ENCODE measurements at regions not wholly inside any gene's neighbourhood (a gene's known extent, or its start where the extent isn't known, plus 50 kb on each side); places are given as distances from the start of the nearest gene placed in this dataset.

GRCh38 chr5:121630402-121630801 is 221.3 kb upstream of the FTMT start:
- WGBS (ENCODE audit: low lambda C conversion rate) = 1% methylated on average over 5 of the region's 5 CpGs
- DNase-seq (ENCODE audit: low spot score) = peak; percentile 18
- 0 out of 2 replicates have a peak, but pooled peaks have one; percentile 34 for TF ChIP-seq ELF3 (CRISPR knock-in tag; IDR thresholded peaks at IDR 0.05)
- TF ChIP-seq HOXA5 (CRISPR knock-in tag; IDR thresholded peaks at IDR 0.05) = no peak
- peak; percentile 64 for TF ChIP-seq SMC3 (IDR thresholded peaks at IDR 0.05; ENCODE audit: low read length)
- TF ChIP-seq CTCF (CRISPR knock-in tag; IDR thresholded peaks at IDR 0.05) = peak; percentile 66
- peak; percentile 72 for TF ChIP-seq STAG1 (CRISPR knock-in tag; IDR thresholded peaks at IDR 0.05)
- no peak for TF ChIP-seq ZNF543 (CRISPR knock-in tag; IDR thresholded peaks at IDR 0.05)
- ChIA-PET POLR2A (no interaction called here), CTCF (ENCODE audit: low intra/inter-chr PET ratio, low total read pairs) (no interaction called here)
- intact Hi-C loops (cut with micrococcal nuclease; ENCODE audit: unreplicated experiment) = loop anchor here (2.0 to 5.0 kb wide), 2 partner anchors 318 to 472 kb away; no protein-coding TSS in a partner anchor
- in situ Hi-C loops (cut with HindIII; ENCODE audit: extremely low pct_ligation_motif_present, low pct_unique_long_range_greater_than_20kb) = loop anchor here (10.0 kb wide), 1 partner anchor 314 kb away; no protein-coding TSS in a partner anchor
- Histone ChIP-seq H3K79me2 (ENCODE audit: insufficient read depth, low read length) (no peaks in the 10 kb centered on the region), H3K9me3 (ENCODE audit: low read length) (no peaks in the 10 kb centered on the region), H2AFZ (ENCODE audit: low read length) (no peak overlapping the region), H3K27ac (ENCODE audit: extremely low read length, insufficient read depth, low read length) (no peak overlapping the region), H3K9ac (ENCODE audit: insufficient read depth, low read depth, low read length) (no peak overlapping the region), H4K20me1 (ENCODE audit: insufficient read depth, low read length) (no peaks in the 10 kb centered on the region), H3K36me3 (replicated peaks in 1 of 2; ENCODE audit: control insufficient read depth in 1 of 2, insufficient read depth in 2 of 2, low read length in 2 of 2) (no peaks in the 10 kb centered on the region), H3K27me3 (ENCODE audit: control insufficient read depth in 1 of 2, insufficient read depth in 2 of 2, low read length in 2 of 2) (no peaks in the 10 kb centered on the region), H3K4me3 (replicated peaks in 1 of 3; ENCODE audit: insufficient read depth in 1 of 3, low read depth in 2 of 3, low read length in 3 of 3) (no peak overlapping the region), H3K4me2 (ENCODE audit: low read depth, low read length) (no peak overlapping the region), H3K4me1 (ENCODE audit: insufficient read depth, low read length) (no peaks in the 10 kb centered on the region)
- no TSS peak for BruUV-seq (replicated peaks)
- peak; percentile 18 for FAIRE-seq
- ATAC-seq = peak; percentile 85

GRCh38 chr5:121634946-121635345 is 216.7 kb upstream of the FTMT start:
- Histone ChIP-seq H4K20me1 (ENCODE audit: insufficient read depth, low read length) (no peaks in the 10 kb centered on the region), H3K4me1 (ENCODE audit: insufficient read depth, low read length) (no peaks in the 10 kb centered on the region), H3K27me3 (ENCODE audit: control insufficient read depth in 1 of 2, insufficient read depth in 2 of 2, low read length in 2 of 2) (no peaks in the 10 kb centered on the region), H3K4me2 (ENCODE audit: low read depth, low read length) (no peak overlapping the region), H3K4me3 (replicated peaks in 1 of 3; ENCODE audit: insufficient read depth in 1 of 3, low read depth in 2 of 3, low read length in 3 of 3) (no peak overlapping the region), H3K9me3 (ENCODE audit: low read length) (no peaks in the 10 kb centered on the region), H3K79me2 (ENCODE audit: insufficient read depth, low read length) (no peaks in the 10 kb centered on the region), H3K27ac (ENCODE audit: extremely low read length, insufficient read depth, low read length) (no peak overlapping the region), H3K9ac (ENCODE audit: insufficient read depth, low read depth, low read length) (no peak overlapping the region), H2AFZ (ENCODE audit: low read length) (no peak overlapping the region), H3K36me3 (replicated peaks in 1 of 2; ENCODE audit: control insufficient read depth in 1 of 2, insufficient read depth in 2 of 2, low read length in 2 of 2) (no peaks in the 10 kb centered on the region)
- no peak for DNase-seq (ENCODE audit: low spot score)
- 19% methylated on average over 2 of the region's 2 CpGs for WGBS (ENCODE audit: low lambda C conversion rate)
- POLR2A ChIA-PET = no interaction called here
- FAIRE-seq = no peak
- in situ Hi-C loops (cut with HindIII; ENCODE audit: extremely low pct_ligation_motif_present, low pct_unique_long_range_greater_than_20kb) (loop anchor here (10.0 kb wide), 1 partner anchor 310 kb away; no protein-coding TSS in a partner anchor), intact Hi-C loops (cut with micrococcal nuclease; ENCODE audit: unreplicated experiment) (loop anchor here (5.0 kb wide), 1 partner anchor 467 kb away; no protein-coding TSS in a partner anchor)
- no TSS peak for BruUV-seq (replicated peaks)
- no peak for ATAC-seq
- CTCF ChIA-PET (ENCODE audit: low intra/inter-chr PET ratio, low total read pairs) = no interaction called here
- TF ChIP-seq BATF2 (CRISPR knock-in tag; IDR thresholded peaks at IDR 0.05) (no peak), ZNF652 (CRISPR knock-in tag; IDR thresholded peaks at IDR 0.05; ENCODE audit: borderline replicate concordance, low read depth) (no peak), ZNF281 (CRISPR knock-in tag; IDR thresholded peaks at IDR 0.05; ENCODE audit: borderline replicate concordance) (no peak), CEBPB (IDR thresholded peaks at IDR 0.05; ENCODE audit: borderline replicate concordance, low read depth, low read length) (no peak), KDM6A (CRISPR knock-in tag; IDR thresholded peaks at IDR 0.05; ENCODE audit: low read depth) (no peak), ETS1 (CRISPR knock-in tag; IDR thresholded peaks at IDR 0.05) (no peak)
